HG03159 (cell line): ENCODE measurements at regions not wholly inside any gene's neighbourhood (a gene's known extent, or its start where the extent isn't known, plus 50 kb on each side); places are given as distances from the start of the nearest gene placed in this dataset.
"Not testable (repeated sequence)": the region's sequence is repeated elsewhere in the genome, so short reads cannot be mapped to it uniquely, and the experiment has no call there.

Experiments
- ATAC-seq: cut with Tn5 transposase; IDR thresholded peaks from one replicate; pipeline ENCODE4 v1.9.1; 2021; ENCODE audit warnings: mild to moderate bottlenecking, moderate library complexity; ENCODE audit not compliant: unreplicated experiment

DNA sequence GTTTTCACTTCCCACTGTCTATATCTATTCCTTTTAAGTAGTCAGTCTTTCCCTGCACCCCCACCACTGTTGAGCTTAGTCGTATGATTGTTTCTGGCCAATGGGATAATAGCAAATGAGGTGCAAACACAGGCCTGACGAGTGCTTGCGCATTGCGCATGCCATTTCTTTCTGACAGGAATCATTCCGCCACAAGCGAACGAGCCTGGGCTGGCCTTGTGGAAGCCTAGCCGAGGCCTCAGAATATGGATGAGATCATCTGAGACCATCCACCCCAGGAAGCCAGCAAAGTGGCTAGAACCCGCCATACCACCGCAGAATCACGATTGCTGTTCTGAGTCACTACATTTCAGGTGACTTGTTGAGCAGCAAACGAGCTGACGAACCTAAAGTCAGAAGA lies 52.2 kb upstream of the PRL start:
- ATAC-seq: no peak

DNA sequence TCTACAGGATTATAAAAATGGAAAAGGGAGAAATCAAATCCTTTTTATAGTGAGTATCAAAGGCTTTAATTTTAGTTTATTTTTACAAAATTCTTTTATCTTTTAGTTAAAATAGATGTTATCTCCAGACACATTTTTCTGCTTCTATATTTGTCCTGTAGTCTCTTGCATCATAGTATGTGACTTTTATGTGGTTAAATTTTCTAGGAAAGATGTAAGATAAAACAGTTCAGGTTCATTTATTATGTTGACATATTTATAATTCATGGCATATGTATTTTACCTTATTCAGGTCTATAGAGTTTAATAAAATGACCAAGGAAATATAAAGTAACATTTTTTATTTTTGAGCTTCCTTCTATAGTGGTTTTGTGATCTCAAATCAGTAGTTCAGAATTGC lies 52.7 kb upstream of the PRL start:
- no peak for ATAC-seq

DNA sequence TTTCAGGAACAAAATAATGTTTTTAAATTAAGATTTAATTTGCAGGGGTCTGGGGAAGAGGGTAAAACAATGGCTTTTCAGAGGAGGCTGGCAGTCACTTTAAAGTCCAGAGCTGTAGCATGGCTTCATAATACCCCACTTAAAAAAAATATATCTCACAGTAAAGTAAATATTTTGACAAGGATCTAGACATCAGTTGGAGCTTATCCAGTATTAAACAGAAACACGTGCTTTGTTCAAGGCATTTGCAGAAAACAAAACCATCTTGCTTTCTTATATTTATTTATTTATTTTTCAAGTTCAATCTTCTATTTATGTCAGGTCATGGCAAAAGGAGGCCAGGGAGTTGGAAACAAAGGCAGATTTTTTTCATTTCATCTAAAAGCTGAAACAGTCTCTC lies 53.3 kb upstream of the PRL start:
- ATAC-seq: no peak

DNA sequence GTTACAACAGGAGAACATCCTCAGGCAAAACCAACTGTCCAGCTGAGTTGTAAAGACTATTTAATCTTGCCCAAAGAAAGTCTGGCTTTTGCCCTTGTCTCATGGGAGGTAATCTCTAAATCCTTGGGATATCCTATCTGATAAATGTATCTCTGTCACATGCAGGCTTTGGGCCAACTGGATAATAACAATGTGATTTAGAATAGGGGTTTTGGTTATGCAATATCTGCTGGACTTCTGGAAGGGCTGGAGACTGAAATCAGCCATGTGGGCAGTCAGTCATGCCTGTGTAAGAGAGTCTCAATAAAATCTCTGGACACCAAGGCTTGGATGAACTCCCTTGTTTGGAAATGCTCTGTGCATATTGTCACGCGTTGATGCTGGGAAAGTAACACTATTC lies 56.3 kb upstream of the PRL start:
- no peak for ATAC-seq

DNA sequence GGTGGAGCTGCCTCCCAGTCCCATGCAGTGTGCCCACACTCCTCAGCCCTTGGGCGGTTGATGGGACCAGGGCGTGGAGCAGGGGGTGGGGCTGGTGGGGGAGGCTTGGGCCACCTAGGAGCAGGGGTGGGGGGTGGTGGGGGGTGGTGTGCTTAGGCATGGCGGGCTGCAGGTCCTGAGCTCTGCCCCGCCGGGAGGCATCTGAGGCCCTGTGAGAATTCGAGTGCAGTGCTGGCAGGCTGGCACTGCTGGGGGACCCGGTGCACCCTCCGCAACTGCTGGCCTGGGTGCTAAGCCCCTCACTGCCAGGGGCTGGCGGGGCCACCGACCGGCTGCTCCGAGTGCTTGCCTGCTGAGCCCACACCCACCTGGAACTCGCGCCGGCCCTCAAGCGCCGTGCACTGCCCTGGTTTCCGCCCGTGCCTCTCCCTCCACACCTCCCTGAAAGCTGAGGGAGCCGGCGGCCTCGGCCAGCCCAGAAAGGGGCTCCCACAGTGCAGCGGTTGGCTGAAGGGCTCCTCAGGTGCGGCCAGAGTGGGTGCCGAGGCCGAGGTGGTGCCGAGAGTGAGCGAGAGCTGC lies 59.6 kb upstream of the PRL start:
- no peak for ATAC-seq

DNA sequence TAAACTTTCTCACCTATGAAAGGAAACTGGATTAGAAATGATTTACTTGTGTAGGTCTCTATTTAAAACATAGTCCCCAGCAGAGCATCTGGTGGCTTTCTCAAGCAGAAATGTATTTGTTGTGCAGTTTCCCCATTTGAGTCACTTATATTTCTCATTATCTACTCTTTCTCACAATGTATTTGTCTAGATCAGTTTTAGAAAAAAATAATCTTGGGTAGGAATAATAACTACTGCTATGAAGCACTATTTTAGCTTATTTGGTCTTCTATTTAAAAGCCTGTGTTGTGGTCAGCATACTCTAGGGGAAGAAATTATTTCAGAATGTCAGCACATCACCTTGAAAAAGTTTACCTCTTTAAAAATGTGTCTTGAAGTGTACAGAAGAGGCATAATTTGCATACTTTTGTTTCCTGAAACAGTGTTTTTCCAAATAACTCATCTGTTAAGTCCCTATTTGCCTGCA lies 60.9 kb upstream of the PRL start:
- ATAC-seq: no peak

DNA sequence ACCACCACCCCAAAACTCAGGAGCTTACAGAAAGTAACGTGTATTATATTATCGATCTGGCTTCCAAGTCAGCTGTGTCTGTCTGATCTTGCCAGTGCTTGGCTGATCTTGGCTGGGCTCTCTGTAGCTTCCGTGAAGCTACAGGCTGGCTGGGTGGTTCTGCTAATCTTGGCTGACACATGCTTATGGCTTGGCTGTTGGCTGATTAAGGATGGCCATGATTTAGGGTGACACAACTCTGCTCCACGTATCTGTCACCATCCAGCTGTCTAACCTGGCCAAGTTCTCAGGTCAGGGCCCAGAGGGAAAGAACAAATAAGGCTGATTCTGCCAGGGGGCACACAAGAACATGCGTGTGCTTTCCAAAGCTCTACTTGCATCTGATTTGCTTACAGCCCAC lies 64.7 kb upstream of the PRL start:
- ATAC-seq: no peak

DNA sequence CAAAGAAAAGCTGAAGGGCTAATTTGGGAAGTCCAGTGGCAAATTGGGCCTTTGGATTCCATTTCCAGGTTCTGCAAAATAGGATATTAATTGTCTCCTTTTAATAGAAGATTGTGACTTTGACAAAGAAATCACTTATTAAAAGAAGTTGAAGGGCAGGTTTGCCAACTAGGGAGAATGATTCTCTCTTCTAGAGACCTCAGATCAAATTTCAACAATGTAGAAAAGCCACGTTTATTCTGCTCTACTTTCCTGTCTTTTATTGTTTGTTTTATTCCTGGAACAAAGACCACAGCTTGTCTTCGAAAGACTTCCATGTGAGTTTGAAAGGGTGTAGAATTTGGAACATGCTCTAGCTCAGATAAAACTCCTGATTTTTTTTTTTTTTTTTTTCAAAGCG lies 65.5 kb upstream of the PRL start:
- no peak for ATAC-seq

DNA sequence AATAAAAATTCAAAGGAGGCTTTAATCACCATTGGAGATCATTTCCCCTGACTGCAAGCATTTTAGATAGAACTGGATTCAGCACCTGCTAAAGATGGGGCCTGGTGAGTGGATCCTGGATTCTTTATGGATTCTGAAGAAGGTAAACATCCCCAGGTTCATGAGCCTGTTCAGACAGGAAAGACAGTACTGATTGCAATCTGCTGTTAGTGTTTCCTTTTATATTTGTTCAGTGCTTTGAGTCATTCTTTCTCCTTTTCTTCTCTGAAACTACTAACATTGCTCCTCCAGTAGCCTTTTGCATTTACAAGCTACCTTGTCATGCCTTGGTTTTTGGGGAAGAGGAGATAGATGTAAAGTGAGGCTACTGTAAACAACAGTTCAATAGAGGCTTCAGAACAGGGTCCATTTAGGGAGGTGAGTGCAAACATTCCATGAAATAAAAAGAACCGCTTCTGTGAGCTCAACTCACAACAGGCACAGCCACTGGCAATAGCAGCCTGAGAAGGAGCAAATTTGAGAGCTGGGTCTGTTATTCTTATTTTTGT lies 66.4 kb upstream of the PRL start:
- ATAC-seq: no peak

DNA sequence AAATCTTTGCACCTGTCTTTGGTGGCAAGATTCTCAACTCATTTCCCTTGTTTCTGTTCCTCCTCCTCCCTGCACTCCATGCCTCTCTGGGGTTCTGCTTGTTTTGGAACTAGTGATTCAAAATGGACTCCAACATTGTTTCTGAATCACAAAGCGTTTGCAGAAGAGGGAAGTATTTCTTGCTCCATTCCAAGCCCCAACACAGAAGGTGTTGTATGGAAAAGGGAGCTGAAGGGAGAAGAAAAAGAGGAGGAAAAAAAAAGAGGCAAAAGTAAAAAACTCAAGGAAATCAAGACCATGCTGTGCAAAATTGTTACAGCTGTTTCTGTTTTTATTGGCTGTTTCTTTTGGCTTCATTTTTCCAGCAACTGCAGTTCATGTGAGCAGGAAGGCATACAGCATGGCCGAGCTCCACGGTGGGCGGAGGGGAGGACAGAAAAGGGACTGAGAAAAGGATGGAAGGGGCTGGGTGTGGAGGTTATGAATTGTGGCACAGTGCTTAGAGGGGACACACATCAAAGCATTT lies 66.9 kb upstream of the PRL start:
- ATAC-seq: no peak

DNA sequence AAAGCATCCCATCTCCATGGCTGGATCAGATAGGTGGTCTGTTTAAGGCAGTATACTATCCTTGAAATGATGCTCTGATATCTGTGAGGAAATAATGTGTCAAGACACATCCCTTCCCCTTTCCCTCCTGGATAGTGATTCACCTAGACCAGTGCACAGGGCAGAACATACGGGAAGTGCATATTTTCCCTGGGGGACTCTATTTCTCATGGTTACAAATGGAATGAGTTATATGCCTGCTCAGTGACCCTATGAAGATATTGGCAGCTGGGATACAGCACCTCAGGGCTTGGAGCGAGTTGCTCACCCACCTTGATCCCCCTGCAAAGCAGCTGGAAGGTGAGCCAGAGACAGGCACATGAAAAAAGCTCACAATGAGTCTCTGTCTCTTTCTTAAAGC lies 67.5 kb upstream of the PRL start:
- no peak for ATAC-seq

DNA sequence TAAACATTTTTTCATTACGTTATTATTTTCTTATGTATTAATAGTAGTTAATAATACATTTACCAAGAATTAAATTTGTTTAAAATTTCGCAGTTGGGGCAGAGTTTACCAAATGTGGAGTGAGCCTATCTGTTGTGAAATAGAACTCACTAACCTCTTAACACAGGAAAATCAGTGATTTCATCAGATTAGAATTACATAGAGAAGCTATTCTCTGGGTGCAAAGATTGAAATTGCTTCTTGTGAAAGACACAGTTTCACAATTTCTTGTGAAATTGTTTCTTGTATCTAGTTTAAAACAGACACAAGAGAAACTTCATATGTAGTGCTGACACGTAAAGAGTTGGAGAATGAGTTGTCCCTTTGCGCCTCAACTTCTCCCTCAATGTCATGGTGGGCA lies 69.4 kb upstream of the PRL start:
- ATAC-seq: no peak

DNA sequence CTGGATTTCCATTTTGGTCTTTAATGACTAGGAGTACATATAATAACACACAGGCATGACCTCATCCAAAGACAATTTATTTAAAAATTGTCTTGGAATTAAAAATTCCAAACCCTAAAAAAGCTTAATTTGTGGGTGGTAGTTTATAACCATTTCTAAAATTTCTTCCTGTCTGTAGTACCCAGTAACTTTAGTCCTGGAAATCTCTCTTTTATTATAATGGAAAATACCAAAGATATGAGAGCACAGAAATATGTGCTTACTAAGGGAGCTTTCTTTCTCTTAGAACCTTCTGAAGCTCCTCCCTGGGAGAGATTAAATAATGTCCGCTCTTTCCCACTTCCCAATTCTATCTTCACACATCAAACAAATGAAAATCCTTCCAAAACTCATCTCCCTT lies 70.5 kb upstream of the PRL start:
- no peak for ATAC-seq

DNA sequence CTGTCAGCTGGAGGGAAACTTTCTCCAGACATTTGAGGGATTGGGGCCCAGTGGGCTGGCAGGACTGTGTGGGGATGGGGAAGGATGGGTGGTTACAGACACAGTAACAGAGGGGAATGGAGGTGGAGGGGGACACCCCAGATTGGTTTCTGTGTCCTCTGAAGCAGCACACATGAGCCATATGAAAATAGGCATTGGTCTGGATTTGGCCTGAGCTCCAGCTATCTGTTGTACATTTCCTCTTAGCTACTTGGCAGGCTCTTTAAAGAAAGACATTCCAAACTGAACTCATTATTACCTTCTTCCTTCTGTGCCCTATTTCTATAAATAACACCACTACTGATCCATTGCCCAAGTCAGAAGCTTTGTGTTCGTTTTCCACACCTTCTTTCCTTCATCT lies 72.0 kb upstream of the PRL start:
- ATAC-seq: no peak

DNA sequence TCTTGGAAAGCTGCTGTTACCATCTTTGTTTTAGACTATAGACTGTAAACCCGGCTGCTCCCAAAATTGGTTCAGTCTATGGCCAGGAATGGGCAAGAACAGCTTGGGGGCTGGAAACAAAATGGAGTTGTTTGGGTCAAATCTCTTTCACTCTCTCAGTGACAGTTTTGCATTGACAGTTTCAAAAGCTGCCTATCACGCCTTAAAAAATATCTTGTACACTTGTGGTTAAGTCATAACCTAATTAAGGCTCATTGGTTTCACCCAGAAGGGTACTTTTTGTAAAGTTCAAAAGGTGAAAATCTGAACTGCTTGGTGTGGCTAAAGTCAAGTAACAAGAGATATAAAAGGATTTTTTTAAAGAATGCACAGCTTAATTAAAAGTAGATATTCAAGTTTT lies 76.1 kb upstream of the PRL start:
- ATAC-seq: peak; percentile 92

DNA sequence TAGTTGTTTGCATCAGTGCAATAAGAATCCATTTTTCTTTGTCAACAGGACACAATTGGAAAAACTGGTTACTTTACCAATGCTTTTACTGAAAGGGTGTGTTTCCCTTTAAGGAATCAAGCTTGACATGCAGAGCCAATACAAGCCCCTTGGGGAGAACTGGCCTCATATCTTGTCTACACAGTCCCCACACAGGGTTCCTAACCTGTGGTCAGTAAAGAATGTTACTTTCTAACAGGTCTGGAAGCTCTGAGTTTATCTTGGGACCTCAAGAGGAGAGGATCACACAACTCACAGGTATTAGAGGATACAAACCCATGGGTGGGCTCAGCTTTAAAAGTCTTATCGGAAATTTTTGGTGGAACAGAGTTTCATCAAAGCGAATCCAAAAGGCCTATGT lies 78.1 kb upstream of the PRL start:
- not testable (repeated sequence) for ATAC-seq

DNA sequence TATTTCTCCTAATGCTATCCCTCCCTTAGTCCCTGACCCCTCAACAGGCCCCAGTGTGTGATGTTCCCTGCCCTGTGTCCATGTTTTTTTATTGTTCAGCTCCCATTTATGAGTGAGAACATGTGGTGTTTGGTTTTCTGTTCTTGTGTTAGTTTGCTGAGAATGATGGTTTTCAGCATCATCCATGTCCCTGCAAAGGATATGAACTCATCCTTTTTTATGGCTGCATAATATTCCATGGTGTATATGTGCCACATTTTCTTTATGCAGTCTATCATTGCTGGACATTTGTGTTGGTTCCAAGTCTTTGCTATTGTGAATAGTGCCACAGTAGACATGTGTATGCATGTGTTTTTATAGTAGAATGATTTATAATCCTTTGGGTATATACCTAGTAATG lies 79.5 kb upstream of the PRL start:
- ATAC-seq: not testable (repeated sequence)

DNA sequence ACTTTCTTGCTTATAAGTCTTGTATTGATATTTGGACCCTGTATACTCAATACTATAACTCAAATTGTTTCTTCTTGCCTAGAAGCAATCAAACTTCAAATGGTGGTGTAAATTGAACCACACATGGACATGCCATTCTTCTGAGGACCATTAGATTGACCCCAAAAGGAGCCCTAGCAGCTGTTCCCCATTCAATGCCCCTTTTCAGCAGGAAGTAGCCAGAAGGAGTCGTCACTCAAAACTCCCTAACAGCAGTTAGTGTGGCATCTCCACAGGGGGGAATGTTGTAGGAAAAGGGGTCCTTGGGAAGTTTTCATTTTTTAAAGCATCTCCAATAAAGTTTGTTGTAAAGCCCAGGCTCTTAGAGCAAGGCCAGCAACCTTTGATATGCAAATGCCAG lies 81.7 kb upstream of the PRL start:
- ATAC-seq: not testable (repeated sequence)

DNA sequence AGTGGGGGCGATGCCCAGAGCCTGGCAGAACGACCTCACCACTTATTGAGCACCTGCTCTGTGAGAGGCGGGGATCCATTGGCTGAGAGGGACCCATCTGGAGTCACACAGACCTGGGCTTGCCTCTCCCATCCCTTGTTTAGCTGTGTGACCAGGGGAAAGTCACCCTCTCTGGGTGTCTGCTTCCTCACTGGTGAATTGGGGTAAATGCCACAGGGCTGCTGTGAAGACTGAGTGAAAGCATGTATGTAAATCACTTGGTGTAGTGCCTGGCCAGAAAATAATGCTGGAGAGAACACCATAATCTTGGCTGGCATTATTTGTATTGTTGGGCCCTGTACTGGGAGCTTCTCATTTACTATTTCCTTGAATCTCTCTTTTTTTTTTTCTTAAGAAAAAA lies 83.4 kb upstream of the PRL start:
- ATAC-seq: no peak

DNA sequence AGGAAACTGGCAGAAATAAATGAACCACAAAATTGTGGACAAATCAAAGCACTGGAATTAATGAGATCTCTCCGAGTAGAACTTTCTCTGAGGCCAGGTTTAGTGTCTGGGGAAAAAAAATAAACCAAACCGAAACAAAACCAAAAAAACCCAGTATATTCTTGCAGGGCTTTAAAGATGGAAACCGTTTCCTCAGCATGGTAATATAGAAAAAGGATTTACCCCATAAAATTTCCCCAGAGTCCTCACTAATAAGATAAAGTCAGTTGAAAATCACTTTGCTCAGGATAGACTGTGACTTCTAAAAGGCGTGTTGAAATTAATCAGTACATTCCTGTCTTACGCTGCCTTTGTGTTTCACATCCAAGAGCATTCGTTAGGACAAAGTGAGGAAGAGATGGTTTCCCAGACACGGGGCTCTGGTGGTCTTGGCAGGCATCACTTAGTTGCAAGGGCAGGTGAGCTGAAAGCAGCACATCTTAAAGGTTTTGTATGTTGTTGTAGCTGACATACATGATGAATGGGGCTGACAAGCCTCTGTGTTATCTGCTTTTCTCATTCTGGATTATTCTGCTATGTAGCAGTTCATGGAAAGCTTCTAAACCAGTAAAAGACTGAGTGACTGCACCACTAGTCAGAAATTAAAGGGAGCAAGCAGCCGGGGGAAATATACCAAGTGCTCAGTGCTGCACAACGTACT lies 85.2 kb upstream of the PRL start:
- ATAC-seq: no peak

DNA sequence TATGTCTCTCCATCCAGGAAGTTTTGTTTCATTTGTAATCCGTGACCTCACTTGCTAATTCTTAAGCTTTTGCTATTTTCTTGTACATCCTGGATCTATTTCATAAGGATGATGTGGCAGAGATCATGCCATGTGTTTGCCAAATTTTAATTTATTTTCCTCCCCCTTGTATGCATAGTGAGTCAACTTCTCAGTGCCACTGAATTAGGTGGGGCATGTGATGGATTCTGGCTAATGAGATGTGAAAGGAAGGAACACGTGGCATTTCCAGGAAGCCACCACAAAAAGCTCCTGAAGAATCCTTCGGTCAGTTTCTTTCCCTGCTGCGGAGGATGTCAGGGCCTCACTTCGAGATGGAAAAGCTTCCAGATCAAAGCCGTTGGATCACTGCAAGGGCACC lies 86.2 kb upstream of the PRL start:
- ATAC-seq: no peak

DNA sequence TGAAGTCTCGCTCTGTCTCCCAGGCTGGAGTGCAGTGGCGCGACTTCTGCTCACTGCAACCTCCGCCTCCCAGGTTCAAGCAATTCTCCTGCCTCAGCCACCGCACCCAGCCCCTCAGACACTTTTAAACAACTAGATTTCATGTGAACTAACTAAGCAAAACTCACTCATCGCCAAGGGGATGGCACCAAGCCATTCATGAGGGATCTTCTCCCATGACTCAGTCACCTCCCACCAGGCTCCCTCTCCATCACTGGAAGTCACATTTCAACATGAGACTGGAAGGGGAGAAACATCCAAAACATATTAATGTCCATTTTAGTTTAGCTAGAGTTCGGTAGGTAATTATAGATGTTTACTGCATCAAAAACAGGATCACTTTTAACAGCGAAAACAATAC lies 95.9 kb upstream of the PRL start:
- no peak for ATAC-seq

DNA sequence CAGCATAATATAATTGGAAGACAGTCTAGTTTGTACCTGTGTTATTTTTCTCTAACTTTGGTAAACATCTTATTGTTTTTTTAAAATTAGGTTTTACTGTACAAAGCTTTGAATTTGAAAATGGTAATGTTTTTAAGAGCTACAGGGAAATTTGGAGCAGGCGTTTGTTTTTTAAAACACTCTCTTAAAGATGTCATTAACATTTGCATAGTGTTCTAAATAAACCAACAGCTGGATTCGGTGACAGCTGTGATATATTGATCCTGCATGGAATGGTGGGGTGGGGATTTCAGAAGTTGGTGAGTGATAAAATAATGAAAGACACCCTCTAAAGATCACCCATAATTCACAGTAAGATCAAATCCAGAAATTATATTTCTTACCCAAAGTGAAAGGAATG lies 97.9 kb upstream of the PRL start:
- ATAC-seq: no peak
